GM12872 (cell line): ENCODE measurements at regions not wholly inside any gene's neighbourhood (a gene's known extent, or its start where the extent isn't known, plus 50 kb on each side); places are given as distances from the start of the nearest gene placed in this dataset.

Source experiments
- TF ChIP-seq, protein P1 (sequence below): IDR thresholded peaks from 3 replicates; pipeline ENCODE4 v1.5.1; 2011; ENCODE audit warnings: low read depth, mild to moderate bottlenecking, low read length, moderate library complexity; ENCODE audit not compliant: insufficient read depth

- TF ChIP-seq, protein P1, sequence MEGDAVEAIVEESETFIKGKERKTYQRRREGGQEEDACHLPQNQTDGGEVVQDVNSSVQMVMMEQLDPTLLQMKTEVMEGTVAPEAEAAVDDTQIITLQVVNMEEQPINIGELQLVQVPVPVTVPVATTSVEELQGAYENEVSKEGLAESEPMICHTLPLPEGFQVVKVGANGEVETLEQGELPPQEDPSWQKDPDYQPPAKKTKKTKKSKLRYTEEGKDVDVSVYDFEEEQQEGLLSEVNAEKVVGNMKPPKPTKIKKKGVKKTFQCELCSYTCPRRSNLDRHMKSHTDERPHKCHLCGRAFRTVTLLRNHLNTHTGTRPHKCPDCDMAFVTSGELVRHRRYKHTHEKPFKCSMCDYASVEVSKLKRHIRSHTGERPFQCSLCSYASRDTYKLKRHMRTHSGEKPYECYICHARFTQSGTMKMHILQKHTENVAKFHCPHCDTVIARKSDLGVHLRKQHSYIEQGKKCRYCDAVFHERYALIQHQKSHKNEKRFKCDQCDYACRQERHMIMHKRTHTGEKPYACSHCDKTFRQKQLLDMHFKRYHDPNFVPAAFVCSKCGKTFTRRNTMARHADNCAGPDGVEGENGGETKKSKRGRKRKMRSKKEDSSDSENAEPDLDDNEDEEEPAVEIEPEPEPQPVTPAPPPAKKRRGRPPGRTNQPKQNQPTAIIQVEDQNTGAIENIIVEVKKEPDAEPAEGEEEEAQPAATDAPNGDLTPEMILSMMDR, result no peak
These were observed 341.9 kb upstream of the PIK3C3 start for GRCh38 chr18:41613003-41613609.

GRCh38 chr18:41604964-41605363, 350.1 kb upstream of the PIK3C3 start:
- TF ChIP-seq, protein P1, result no peak

GRCh38 chr18:41602034-41602433, 353.0 kb upstream of the PIK3C3 start:
- TF ChIP-seq, protein P1, result no peak

DNA sequence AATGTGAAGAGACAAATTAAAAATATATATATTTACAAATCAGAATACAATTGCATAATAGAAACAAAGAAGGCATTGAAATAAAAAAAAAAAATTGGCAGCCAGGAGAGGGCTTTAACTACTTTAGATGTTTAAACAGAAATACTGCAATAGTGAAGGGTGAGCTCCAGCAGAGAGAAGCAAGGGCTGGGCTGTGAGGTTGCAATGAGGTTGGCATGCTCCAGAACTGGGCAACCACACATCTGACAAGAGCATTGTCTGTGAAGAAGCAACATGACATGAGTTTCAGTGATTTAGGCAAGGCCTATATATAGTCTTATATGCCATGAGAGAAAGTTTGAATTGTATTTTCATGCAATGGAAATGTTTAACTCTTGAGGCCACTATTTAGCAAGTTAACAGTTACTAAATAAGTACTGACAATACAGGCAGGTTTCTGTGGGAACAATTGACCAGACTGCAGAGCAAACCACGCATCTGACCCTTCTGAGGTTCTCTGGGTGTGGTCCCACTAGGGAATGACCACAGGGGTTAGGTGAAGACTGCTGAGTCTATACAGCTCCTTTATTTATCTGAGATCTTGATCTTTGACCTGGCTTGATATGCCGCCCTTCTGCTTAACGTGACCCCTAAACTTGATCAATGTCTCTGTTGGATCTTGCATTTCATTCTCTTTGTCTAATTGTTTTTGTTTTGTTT, 354.2 kb upstream of the PIK3C3 start:
- TF ChIP-seq, protein P1, result no peak

DNA sequence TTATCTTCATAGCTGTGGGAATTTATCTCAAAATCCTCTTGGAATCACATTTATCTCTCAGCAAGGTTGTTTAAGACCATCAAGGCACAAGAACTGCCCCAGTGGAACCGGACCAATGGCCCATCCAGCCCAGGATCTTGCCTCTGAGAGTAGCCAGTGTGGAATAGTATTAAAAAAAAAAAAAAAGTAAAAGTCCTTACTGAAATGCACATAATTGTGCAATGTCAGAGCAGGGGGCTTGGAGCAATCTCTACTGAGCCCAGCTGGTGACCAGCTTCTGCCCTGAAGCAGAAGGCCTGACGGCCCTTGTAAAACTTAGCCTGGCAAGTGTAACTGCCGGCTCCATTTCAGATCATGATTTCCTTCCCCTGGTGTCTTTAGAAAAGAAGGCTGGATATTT, 355.6 kb upstream of the PIK3C3 start:
- TF ChIP-seq, protein P1, result no peak

- TF ChIP-seq, protein P1, result no peak
These were observed 360.5 kb upstream of the PIK3C3 start for GRCh38 chr18:41594582-41594981.

- TF ChIP-seq, protein P1, result no peak
These were observed 361.8 kb upstream of the PIK3C3 start for GRCh38 chr18:41593171-41593675.
